Small intestine (tissue), 7 donors: ENCODE measurements at regions not wholly inside any gene's neighbourhood (a gene's known extent, or its start where the extent isn't known, plus 50 kb on each side); places are given as distances from the start of the nearest gene placed in this dataset.

Source experiments
- DNase-seq, 2 donors: peaks; one replicate each; pipeline versions ENCODE4 v3.0.0 to v3.0.0-alpha.2; 2013
- FAIRE-seq: peaks from 2 replicates; lab custom pipeline; 2012; peaks lifted over from hg19 to GRCh38; lab: Jason Lieb, UNC
- H3K27ac ChIP-seq, 3 donors: one replicate each; pipeline ENCODE4 v1.5.1; 2013; ENCODE audit warnings: low read length in 2 of 3, mild to moderate bottlenecking in 2 of 3, control low read depth in 1 of 3, inconsistent platforms in 1 of 3, low read depth in 1 of 3, moderate library complexity in 1 of 3
- H3K27me3 ChIP-seq, 3 donors: one replicate each; pipeline ENCODE4 v1.6.1; 2013; ENCODE audit warnings: low read length in 3 of 3, inconsistent platforms in 1 of 3; ENCODE audit not compliant: control insufficient read depth in 3 of 3, insufficient read depth in 3 of 3
- H3K36me3 ChIP-seq, 3 donors: one replicate each; pipeline ENCODE4 v1.6.1; 2013; ENCODE audit warnings: low read length in 3 of 3, inconsistent platforms in 1 of 3, low read depth in 1 of 3, mild to moderate bottlenecking in 1 of 3, moderate library complexity in 1 of 3; ENCODE audit not compliant: control insufficient read depth in 3 of 3, insufficient read depth in 2 of 3
- H3K4me1 ChIP-seq, 3 donors: one replicate each; pipeline ENCODE4 v1.6.1; 2013; ENCODE audit warnings: low read length in 2 of 3, inconsistent platforms in 1 of 3, low read depth in 1 of 3, mild to moderate bottlenecking in 1 of 3, moderate library complexity in 1 of 3; ENCODE audit not compliant: control insufficient read depth in 3 of 3, insufficient read depth in 2 of 3
- H3K4me3 ChIP-seq, 3 donors: one replicate each; pipeline ENCODE4 v1.5.1; 2013; ENCODE audit warnings: low read length in 3 of 3, control low read depth in 1 of 3, inconsistent platforms in 1 of 3, low read depth in 1 of 3, mild to moderate bottlenecking in 1 of 3, moderate library complexity in 1 of 3
- H3K9me3 ChIP-seq, 2 donors: one replicate each; pipeline ENCODE4 v1.6.1; 2013; ENCODE audit warnings: low read depth in 1 of 2, low read length in 1 of 2; ENCODE audit not compliant: control insufficient read depth in 2 of 2, insufficient read depth in 1 of 2
- WGBS, 3 donors: extraction: QIAGEN DNeasy Blood & Tissue Kit; methylation state at CpG; one replicate each; pipeline ENCODE4 v1.1.7; 2013; 5-methylcytosine and 5-hydroxymethylcytosine counted together
- donor health status: healthy with polysubstance abuse.
- donor health status: control.
- donor health status: control.
- donor health status: Bipolar disorder and iron deficiency.
- donor health status: healthy.

- 83 to 95% (median 92%) methylated on average over 7 of the region's 7 CpGs for WGBS, 3 donors
- DNase-seq (no peak), FAIRE-seq (no peak)
- Histone ChIP-seq H3K27ac (no peak overlapping the region), H3K4me1 (no peaks in the 10 kb centered on the region), H3K9me3 (no peaks in the 10 kb centered on the region), H3K36me3 (no peaks in the 10 kb centered on the region), H3K4me3 (no peak overlapping the region), H3K27me3 (no peaks in the 10 kb centered on the region)
Observed at GRCh38 chr4:189362364-189362763, 578.3 kb upstream of the FRG1 start.

GRCh38 chr4:189364032-189364449, 576.6 kb upstream of the FRG1 start:
- DNase-seq = no peak
- Histone ChIP-seq H3K36me3 (no peaks in the 10 kb centered on the region), H3K27me3 (no peaks in the 10 kb centered on the region), H3K27ac (no peak overlapping the region), H3K4me3 (no peak overlapping the region), H3K4me1 (no peaks in the 10 kb centered on the region), H3K9me3 (no peaks in the 10 kb centered on the region)
- no peak for FAIRE-seq
- WGBS, 3 donors = 87 to 90% (median 88%) methylated on average over 29 to 44 of the region's 44 CpGs

- Histone ChIP-seq H3K9me3 (no peaks in the 10 kb centered on the region), H3K27ac (no peak overlapping the region), H3K4me3 (no peak overlapping the region), H3K4me1 (no peaks in the 10 kb centered on the region), H3K27me3 (no peaks in the 10 kb centered on the region), H3K36me3 (no peaks in the 10 kb centered on the region)
- FAIRE-seq = no peak
- WGBS, 3 donors = 79 to 80% (median 79%) methylated on average over 6 of the region's 6 CpGs
- DNase-seq = no peak
Observed at GRCh38 chr4:189365451-189365850, 575.2 kb upstream of the FRG1 start.

GRCh38 chr4:189367832-189368231, 572.8 kb upstream of the FRG1 start:
- no peak for FAIRE-seq
- Histone ChIP-seq H3K4me1 (no peaks in the 10 kb centered on the region), H3K27ac (no peak overlapping the region), H3K36me3 (no peaks in the 10 kb centered on the region), H3K27me3 (no peaks in the 10 kb centered on the region), H3K4me3 (no peak overlapping the region), H3K9me3 (no peaks in the 10 kb centered on the region)
- DNase-seq = no peak
- WGBS, 3 donors = 60 to 76% (median 60%) methylated on average over 3 of the region's 3 CpGs

- no peak overlapping the region for H3K27ac ChIP-seq
- no peaks in the 10 kb centered on the region for H3K36me3 ChIP-seq
- H3K9me3 ChIP-seq = peaks cover 0 to 2% of the 10 kb centered on the region in 2 donors
- WGBS, 3 donors = 81 to 89% (median 87%) methylated on average over 2 of the region's 2 CpGs
- no peaks in the 10 kb centered on the region for H3K4me1 ChIP-seq
- no peak overlapping the region for H3K4me3 ChIP-seq
- FAIRE-seq (no peak), DNase-seq (no peak)
- no peaks in the 10 kb centered on the region for H3K27me3 ChIP-seq
Observed at GRCh38 chr4:189374176-189374575, 566.5 kb upstream of the FRG1 start.

- Histone ChIP-seq H3K36me3 (no peaks in the 10 kb centered on the region), H3K27ac (no peak overlapping the region), H3K9me3 (peaks cover 0 to 2% of the 10 kb centered on the region in 2 donors), H3K4me1 (no peaks in the 10 kb centered on the region), H3K4me3 (no peak overlapping the region), H3K27me3 (no peaks in the 10 kb centered on the region)
- no peak for FAIRE-seq
- 84 to 94% (median 89%) methylated on average over 2 of the region's 2 CpGs for WGBS, 3 donors
- DNase-seq = no peak
Observed at GRCh38 chr4:189376901-189377300, 563.8 kb upstream of the FRG1 start.

GRCh38 chr4:189377569-189377968, 563.1 kb upstream of the FRG1 start:
- no peaks in the 10 kb centered on the region for H3K36me3 ChIP-seq
- no peak for FAIRE-seq
- no peaks in the 10 kb centered on the region for H3K27me3 ChIP-seq
- H3K9me3 ChIP-seq = peaks cover 0 to 2% of the 10 kb centered on the region in 2 donors
- no peak overlapping the region for H3K27ac ChIP-seq
- DNase-seq = no peak
- H3K4me1 ChIP-seq = no peaks in the 10 kb centered on the region
- H3K4me3 ChIP-seq = no peak overlapping the region
- 60 to 65% (median 61%) methylated on average over 2 of the region's 2 CpGs for WGBS, 3 donors

GRCh38 chr4:189385098-189385497, 555.6 kb upstream of the FRG1 start:
- Histone ChIP-seq H3K4me3 (no peak overlapping the region), H3K27ac (no peak overlapping the region), H3K4me1 (no peaks in the 10 kb centered on the region), H3K27me3 (no peaks in the 10 kb centered on the region), H3K9me3 (no peaks in the 10 kb centered on the region), H3K36me3 (no peaks in the 10 kb centered on the region)
- no peak for FAIRE-seq
- 0 to 30% (median 3%) methylated on average over 1 of the region's 1 CpG for WGBS, 3 donors
- peak in 1 of 2 donors; percentile 14 for DNase-seq

- Histone ChIP-seq H3K36me3 (no peaks in the 10 kb centered on the region), H3K27ac (no peak overlapping the region), H3K4me1 (no peaks in the 10 kb centered on the region), H3K4me3 (no peak overlapping the region), H3K27me3 (no peaks in the 10 kb centered on the region), H3K9me3 (no peaks in the 10 kb centered on the region)
- 21 to 64% (median 44%) methylated on average over 2 of the region's 2 CpGs for WGBS, 3 donors
- DNase-seq = peak in 1 of 2 donors; percentile 12
- no peak for FAIRE-seq
Observed at GRCh38 chr4:189385579-189385978, 555.1 kb upstream of the FRG1 start.
